ENCODE measurements at regions not wholly inside any gene's neighbourhood (a gene's known extent, or its start where the extent isn't known, plus 50 kb on each side); places are given as distances from the start of the nearest gene placed in this dataset.

- TF ChIP-seq POLR2A (IDR thresholded peaks at IDR 0.05; ENCODE audit: low read length), result no peak
- TF ChIP-seq GATA1 (IDR thresholded peaks at IDR 0.05; ENCODE audit: low read depth, low read length), result no peak
Measured at GRCh38 chr7:84720456-84721097, 466.3 kb downstream of the SEMA3D start.
